SK-N-SH treated with all-trans-retinoic acid at 6 μM for 48 hours (cell line): ENCODE measurements at regions not wholly inside any gene's neighbourhood (a gene's known extent, or its start where the extent isn't known, plus 50 kb on each side); places are given as distances from the start of the nearest gene placed in this dataset.

Experiments used
- ARNTL ChIP-seq: fragments of 450-650 bp; formaldehyde crosslinking; IDR thresholded peaks from 2 replicates; pipeline ENCODE4 v1.5.0; 2020; ENCODE audit warnings: low read depth, mild to moderate bottlenecking, moderate library complexity, borderline replicate concordance
- TF ChIP-seq, protein P1 (sequence below): fragments of 250-450 bp; sonication (Bioruptor Pico); IDR thresholded peaks from 2 replicates; pipeline ENCODE4 v1.5.1; 2021; ENCODE audit warnings: mild to moderate bottlenecking, moderate library complexity

GRCh38 chr2:217167531-217167930, 307.7 kb upstream of the TNP1 start:
- TF ChIP-seq, protein P1, sequence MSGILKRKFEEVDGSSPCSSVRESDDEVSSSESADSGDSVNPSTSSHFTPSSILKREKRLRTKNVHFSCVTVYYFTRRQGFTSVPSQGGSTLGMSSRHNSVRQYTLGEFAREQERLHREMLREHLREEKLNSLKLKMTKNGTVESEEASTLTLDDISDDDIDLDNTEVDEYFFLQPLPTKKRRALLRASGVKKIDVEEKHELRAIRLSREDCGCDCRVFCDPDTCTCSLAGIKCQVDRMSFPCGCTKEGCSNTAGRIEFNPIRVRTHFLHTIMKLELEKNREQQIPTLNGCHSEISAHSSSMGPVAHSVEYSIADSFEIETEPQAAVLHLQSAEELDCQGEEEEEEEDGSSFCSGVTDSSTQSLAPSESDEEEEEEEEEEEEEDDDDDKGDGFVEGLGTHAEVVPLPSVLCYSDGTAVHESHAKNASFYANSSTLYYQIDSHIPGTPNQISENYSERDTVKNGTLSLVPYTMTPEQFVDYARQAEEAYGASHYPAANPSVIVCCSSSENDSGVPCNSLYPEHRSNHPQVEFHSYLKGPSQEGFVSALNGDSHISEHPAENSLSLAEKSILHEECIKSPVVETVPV: no peak
- no peak for TF ChIP-seq ARNTL (CRISPR knock-in tag)
